ENCODE measurements at regions not wholly inside any gene's neighbourhood (a gene's known extent, or its start where the extent isn't known, plus 50 kb on each side); places are given as distances from the start of the nearest gene placed in this dataset.

DNA sequence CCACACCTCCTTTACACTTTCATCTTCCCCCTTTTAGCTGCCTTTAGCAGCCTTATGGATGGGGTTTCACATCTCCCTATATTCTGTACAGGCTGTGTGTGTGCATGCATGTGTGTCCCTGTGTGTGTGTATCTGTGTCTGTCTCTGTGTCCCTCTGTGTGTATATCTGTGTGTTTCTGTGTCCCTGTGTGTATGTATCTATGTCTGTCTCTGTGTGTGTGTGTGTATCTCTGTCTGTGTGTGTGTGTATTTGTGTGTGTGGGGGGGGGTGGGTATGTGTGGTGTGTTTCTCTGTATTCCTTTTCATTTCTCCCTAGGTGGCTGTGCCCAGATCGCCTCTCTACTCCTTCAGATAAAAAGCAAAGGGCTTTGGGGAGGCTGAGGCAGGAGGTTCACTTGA, 52.2 kb upstream of the CD83 start:
- DNase-seq: no peak

DNA sequence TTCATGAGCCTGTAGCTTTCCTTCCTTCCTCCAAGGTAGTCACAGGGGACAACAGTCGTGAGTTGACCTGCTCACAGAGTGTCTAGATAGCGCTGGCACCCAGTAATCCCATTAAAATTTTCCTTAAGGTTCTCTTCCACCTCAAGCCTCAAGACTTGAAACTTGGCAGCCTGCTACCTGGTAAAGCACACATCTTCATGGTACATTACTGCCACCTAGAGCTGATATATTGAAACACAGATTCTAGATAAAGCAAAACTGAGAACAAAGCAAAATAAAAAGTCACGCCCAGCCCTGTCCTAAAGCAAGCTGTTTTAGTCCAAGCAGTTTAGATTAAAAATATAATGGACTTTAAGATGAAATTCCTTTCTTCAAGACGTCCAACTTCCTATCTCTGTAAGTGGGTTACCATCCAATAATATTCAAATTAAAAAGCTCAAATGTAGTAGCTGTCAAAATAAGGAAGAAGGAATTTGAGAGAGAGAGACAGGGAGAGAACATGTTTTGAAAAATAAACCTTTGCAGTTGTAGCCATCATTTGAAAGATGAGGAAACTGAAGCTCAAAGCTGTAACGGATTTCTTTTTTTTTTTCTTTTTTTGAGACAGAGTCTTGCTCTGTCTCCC, 50.7 kb upstream of the CD83 start:
- DNase-seq: peak; percentile 79 to 91

DNA sequence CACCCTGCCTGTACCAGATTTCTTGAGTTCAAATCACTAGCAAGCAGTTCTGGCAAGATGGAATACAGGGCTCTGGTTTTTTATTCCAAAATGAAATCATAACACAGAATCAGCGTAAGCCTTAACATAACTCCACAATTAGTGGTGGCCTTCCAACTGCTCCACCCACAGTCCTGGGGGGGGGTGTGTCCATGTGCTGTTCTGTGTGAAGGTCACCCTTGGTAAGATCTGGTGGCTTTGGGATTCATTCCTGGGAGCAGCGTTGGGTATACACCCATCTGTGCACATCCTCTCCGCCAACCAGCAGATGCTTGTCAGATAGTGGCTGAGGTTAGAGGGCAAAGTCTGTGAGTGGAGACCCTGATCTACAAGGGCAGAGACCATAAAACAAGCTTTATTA, 49.9 kb upstream of the CD83 start:
- no peak for DNase-seq
